GM12878 (cell line): ENCODE measurements at regions not wholly inside any gene's neighbourhood (a gene's known extent, or its start where the extent isn't known, plus 50 kb on each side); places are given as distances from the start of the nearest gene placed in this dataset.

Experiments
- ATAC-seq: fragments of 200-7000 bp; cut with Tn5 transposase; 3 replicates; pipeline ENCODE4 v1.9.1; 2020; ENCODE audit warnings: mild to moderate bottlenecking, moderate library complexity
- BruUV-seq: library from RNA; stranded (reverse); fragments of 400-500 nt; replicated peaks from 2 replicates; lab custom pipeline; 2021; lab: Mats Ljungman, UMichigan
- CTCF ChIA-PET: fragments of 300-600 bp; sonication (Branson Sonifier 250); formaldehyde crosslinking; extraction: SDS; loops from one replicate; lab custom pipeline; 2021; ENCODE audit warnings: inconsistent platforms; lab: Yijun Ruan, JAX
- POLR2A ChIA-PET: fragments of 350-600 bp; formaldehyde crosslinking; extraction: SDS; loops from one replicate; lab custom pipeline; 2021; ENCODE audit warnings: inconsistent platforms; lab: Charles Lee
- RAD21 ChIA-PET: fragments of 300-600 bp; sonication (Branson Sonifier 250); formaldehyde crosslinking; loops from one replicate; lab custom pipeline; 2023; ENCODE audit warnings: antibody characterized with exemption; ENCODE audit not compliant: unreplicated experiment; lab: Charles Lee
- SMC1A ChIA-PET: fragments of 300-600 bp; sonication (Branson Sonifier 250); formaldehyde crosslinking; loops from one replicate; lab custom pipeline; 2023; ENCODE audit not compliant: unreplicated experiment, uncharacterized antibody; lab: Charles Lee
- DNase-seq: peaks from one replicate; pipeline ENCODE4 v3.0.0-alpha.2; 2011; ENCODE audit warnings: low read depth, low spot score
- FAIRE-seq: peaks from 3 replicates; lab custom pipeline; 2011; peaks lifted over from hg19 to GRCh38; lab: Jason Lieb, UNC
- H2AFZ ChIP-seq: 2 replicates; pipeline ENCODE4 v1.6.0; 2011; ENCODE audit warnings: low read depth, low read length, control low read depth; ENCODE audit not compliant: control insufficient read depth
- H3K27ac ChIP-seq: 2 replicates; pipeline ENCODE4 v1.5.1; 2011; ENCODE audit warnings: control low read depth; ENCODE audit not compliant: control insufficient read depth, insufficient read depth
- H3K27me3 ChIP-seq, 2 experiments: replicated peaks in 1 of 2; 2 replicates each; pipeline versions ENCODE4 v1.6.0 to v1.6.1; 2011; ENCODE audit warnings: low read length in 1 of 2; ENCODE audit not compliant: control insufficient read depth in 2 of 2, insufficient read depth in 2 of 2
- H3K36me3 ChIP-seq, 2 experiments: 2 replicates each; pipeline ENCODE4 v1.5.1; 2011; ENCODE audit warnings: low read length in 1 of 2; ENCODE audit not compliant: control insufficient read depth in 2 of 2, insufficient read depth in 2 of 2
- H3K4me1 ChIP-seq: 2 replicates; pipeline ENCODE4 v1.6.1; 2011; ENCODE audit warnings: mild to moderate bottlenecking, low read length, moderate library complexity, mixed read lengths; ENCODE audit not compliant: control insufficient read depth, insufficient read depth
- H3K4me2 ChIP-seq: 2 replicates; pipeline ENCODE4 v1.6.0; 2011; ENCODE audit warnings: control low read depth; ENCODE audit not compliant: control insufficient read depth, insufficient read depth
- H3K4me3 ChIP-seq: fragments of 200-600 bp; sonication (generic); 2 replicates; pipeline ENCODE4 v1.5.1; 2016
- H3K79me2 ChIP-seq: 2 replicates; pipeline ENCODE4 v1.6.0; 2011; ENCODE audit warnings: low read length; ENCODE audit not compliant: control insufficient read depth, insufficient read depth
- H3K9ac ChIP-seq: 2 replicates; pipeline ENCODE4 v1.8.0; 2011; ENCODE audit warnings: low read length, control low read depth, mixed read lengths; ENCODE audit not compliant: control insufficient read depth, insufficient read depth
- H3K9me3 ChIP-seq: replicated peaks from 3 replicates; pipeline ENCODE4 v1.5.1; 2011; ENCODE audit warnings: mild to moderate bottlenecking, low read length; ENCODE audit not compliant: control insufficient read depth, insufficient read depth
- H4K20me1 ChIP-seq: 2 replicates; pipeline ENCODE4 v1.6.0; 2011; ENCODE audit not compliant: control insufficient read depth, insufficient read depth
- EZH2 ChIP-seq: IDR thresholded peaks from 2 replicates; pipeline ENCODE4 v1.6.1; 2012; ENCODE audit warnings: low read depth, mild to moderate bottlenecking, control low read depth, inconsistent platforms, low read length, borderline replicate concordance; ENCODE audit not compliant: control insufficient read depth
- IRF3 ChIP-seq: fragments of 450-650 bp; IDR thresholded peaks from 2 replicates; pipeline ENCODE4 v1.6.1; 2014; ENCODE audit warnings: mild to moderate bottlenecking
- NR2C1 ChIP-seq: fragments of 450-650 bp; IDR thresholded peaks from 2 replicates; pipeline ENCODE4 v1.6.1; 2017; ENCODE audit warnings: antibody characterized with exemption, mild to moderate bottlenecking, moderate library complexity
- NRF1 ChIP-seq: conservative IDR thresholded peaks from 2 replicates; pipeline ENCODE4 v1.6.1; 2011; ENCODE audit warnings: mild to moderate bottlenecking, low read depth, low read length, improper control_type of control experiment
- PAX5 ChIP-seq: IDR thresholded peaks from 2 replicates; pipeline ENCODE4 v1.6.1; 2011; ENCODE audit warnings: low read depth, low read length, borderline replicate concordance
- POU2F2 ChIP-seq: IDR thresholded peaks from 3 replicates; pipeline ENCODE4 v1.6.1; 2011; ENCODE audit warnings: low read depth, mild to moderate bottlenecking, low read length, borderline replicate concordance
- RUNX3 ChIP-seq: IDR thresholded peaks from 2 replicates; pipeline ENCODE4 v1.6.1; 2012; ENCODE audit warnings: low read length, inconsistent platforms
- SMAD1 ChIP-seq: fragments of 450-650 bp; IDR thresholded peaks from 2 replicates; pipeline ENCODE4 v1.6.1; 2018; ENCODE audit warnings: mild to moderate bottlenecking, low read depth; ENCODE audit not compliant: partially characterized antibody
- TCF12 ChIP-seq: IDR thresholded peaks from 2 replicates; pipeline ENCODE4 v1.6.1; 2011; ENCODE audit warnings: low read depth, mild to moderate bottlenecking, low read length
- ZNF384 ChIP-seq: IDR thresholded peaks from 2 replicates; pipeline ENCODE4 v1.6.1; 2012; ENCODE audit warnings: low read depth, mild to moderate bottlenecking, low read length, improper control_type of control experiment, borderline replicate concordance
- ZNF592 ChIP-seq: fragments of 450-650 bp; IDR thresholded peaks from 2 replicates; pipeline ENCODE4 v1.6.1; 2017; ENCODE audit warnings: mild to moderate bottlenecking, moderate library complexity
- ZSCAN29 ChIP-seq: fragments of 450-650 bp; IDR thresholded peaks from 2 replicates; pipeline ENCODE4 v1.6.1; 2017; ENCODE audit warnings: mild to moderate bottlenecking, moderate library complexity
- WGBS: methylation state at CpG from one replicate; pipeline ENCODE4 v1.1.6; 2016; ENCODE audit warnings: low lambda C conversion rate; ENCODE audit not compliant: insufficient replicate concordance, insufficient coverage; ENCODE audit errors: missing lambda C conversion rate; 5-methylcytosine and 5-hydroxymethylcytosine counted together
- in situ Hi-C: fragments of 300-500 bp; cut with MboI; formaldehyde crosslinking; loops from 9 replicates; pipeline ENCODE4 v1.14.3; 2018; ENCODE audit warnings: mixed read lengths
- intact Hi-C: fragments of 100-400 bp; cut with micrococcal nuclease; formaldehyde crosslinking; loops from one replicate; pipeline ENCODE4 v1.14.2; 2022; ENCODE audit not compliant: unreplicated experiment
- TF ChIP-seq, protein P1 (sequence below): fragments of 450-650 bp; IDR thresholded peaks from 2 replicates; pipeline ENCODE4 v1.6.1; 2017; ENCODE audit warnings: mild to moderate bottlenecking, moderate library complexity

DNA sequence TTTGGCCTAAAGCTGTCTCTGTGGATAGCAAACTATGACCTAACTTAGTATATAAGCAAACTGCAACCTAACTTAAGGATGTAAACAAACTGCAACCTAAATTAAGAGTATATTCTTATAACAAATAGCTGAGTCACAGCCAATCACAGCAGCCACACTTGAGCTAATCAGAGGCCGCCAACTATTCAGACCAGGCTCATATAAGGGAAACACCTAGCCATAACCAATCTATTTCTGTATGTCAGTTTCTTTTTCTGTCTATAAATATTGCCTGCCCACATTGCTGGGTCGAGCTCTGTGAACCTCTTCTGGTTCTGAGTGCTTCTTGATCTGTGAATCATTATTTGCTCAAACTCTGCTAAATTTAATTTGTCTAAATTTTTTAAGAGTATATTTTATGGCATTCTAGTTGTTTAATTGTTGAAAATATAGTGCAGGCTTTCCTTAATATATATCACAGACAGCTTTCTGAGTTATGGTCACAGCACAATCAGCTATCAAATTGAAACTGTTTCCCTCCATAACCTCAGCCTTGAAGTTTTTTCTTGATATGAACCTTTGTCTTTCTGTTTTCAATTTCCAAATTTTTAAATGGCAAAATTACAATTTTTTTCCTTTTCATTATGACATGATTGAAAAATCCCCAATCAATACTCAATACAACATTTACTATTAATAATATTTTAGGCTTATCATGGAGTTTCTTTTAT is 327.1 kb upstream of the NUDT12 start (continued):
- TF ChIP-seq ZNF384 (no peak), PAX5 (no peak), POU2F2 (no peak), IRF3 (no peak)

DNA sequence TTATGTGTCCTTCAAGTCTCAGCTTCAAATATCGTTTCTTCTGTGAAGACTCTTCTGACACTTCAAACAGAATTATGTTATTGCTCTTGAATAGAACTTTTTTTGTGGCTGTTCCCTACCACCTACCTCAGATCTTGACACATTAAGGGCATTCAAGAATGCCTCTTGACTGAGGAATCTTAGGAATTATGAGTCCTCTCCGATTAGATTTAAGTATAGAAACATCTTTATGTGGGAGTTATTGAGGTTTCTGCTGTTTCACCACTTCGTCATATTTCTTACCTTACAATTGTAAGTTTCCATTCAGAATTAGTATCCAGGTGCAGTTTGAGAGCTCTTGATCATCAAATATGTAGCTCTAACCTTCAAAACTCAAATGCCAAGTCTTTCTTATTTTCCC is 324.2 kb upstream of the NUDT12 start:
- WGBS: 25% methylated on average over 3 of the region's 3 CpGs
- POLR2A ChIA-PET: interaction anchor here (0.6 kb wide), 2 partner anchors 16 to 34 kb away, joined by 3 read pairs; no protein-coding TSS in a partner anchor
- no peaks in the 10 kb centered on the region for H3K4me1 ChIP-seq
- intact Hi-C loops: no loop called here
- no TSS peak for BruUV-seq
- H4K20me1 ChIP-seq: no peaks in the 10 kb centered on the region
- in situ Hi-C loops: no loop called here
- no peak overlapping the region for H3K27ac ChIP-seq
- H3K9ac ChIP-seq: no peak overlapping the region
- no peaks in the 10 kb centered on the region for H3K27me3 ChIP-seq
- CTCF ChIA-PET: interaction anchor here (0.6 to 1.6 kb wide), 5 partner anchors 18 to 78 kb away, joined by 3 to 5 read pairs (median 3); no protein-coding TSS in a partner anchor
- DNase-seq: no peak
- H2AFZ ChIP-seq: no peak overlapping the region
- H3K79me2 ChIP-seq: no peaks in the 10 kb centered on the region
- no peak for FAIRE-seq
- H3K9me3 ChIP-seq: no peaks in the 10 kb centered on the region
- ATAC-seq: no peak
- RAD21 ChIA-PET: interaction anchor here (1.1 to 4.8 kb wide), 2 partner anchors 31 to 51 kb away, joined by 3 to 53 read pairs; no protein-coding TSS in a partner anchor
- no peaks in the 10 kb centered on the region for H3K36me3 ChIP-seq
- H3K4me2 ChIP-seq: no peak overlapping the region
- no peak overlapping the region for H3K4me3 ChIP-seq
- SMC1A ChIA-PET: interaction anchor here (1.3 to 6.2 kb wide), 8 partner anchors 8 to 42 kb away, joined by 3 to 63 read pairs (median 6); no protein-coding TSS in a partner anchor
- TF ChIP-seq EZH2 (no peak), NRF1 (no peak), RUNX3 (no peak), ZSCAN29 (no peak), SMAD1 (no peak), NR2C1 (no peak), TCF12 (no peak), ZNF592 (no peak)
- TF ChIP-seq, protein P1, sequence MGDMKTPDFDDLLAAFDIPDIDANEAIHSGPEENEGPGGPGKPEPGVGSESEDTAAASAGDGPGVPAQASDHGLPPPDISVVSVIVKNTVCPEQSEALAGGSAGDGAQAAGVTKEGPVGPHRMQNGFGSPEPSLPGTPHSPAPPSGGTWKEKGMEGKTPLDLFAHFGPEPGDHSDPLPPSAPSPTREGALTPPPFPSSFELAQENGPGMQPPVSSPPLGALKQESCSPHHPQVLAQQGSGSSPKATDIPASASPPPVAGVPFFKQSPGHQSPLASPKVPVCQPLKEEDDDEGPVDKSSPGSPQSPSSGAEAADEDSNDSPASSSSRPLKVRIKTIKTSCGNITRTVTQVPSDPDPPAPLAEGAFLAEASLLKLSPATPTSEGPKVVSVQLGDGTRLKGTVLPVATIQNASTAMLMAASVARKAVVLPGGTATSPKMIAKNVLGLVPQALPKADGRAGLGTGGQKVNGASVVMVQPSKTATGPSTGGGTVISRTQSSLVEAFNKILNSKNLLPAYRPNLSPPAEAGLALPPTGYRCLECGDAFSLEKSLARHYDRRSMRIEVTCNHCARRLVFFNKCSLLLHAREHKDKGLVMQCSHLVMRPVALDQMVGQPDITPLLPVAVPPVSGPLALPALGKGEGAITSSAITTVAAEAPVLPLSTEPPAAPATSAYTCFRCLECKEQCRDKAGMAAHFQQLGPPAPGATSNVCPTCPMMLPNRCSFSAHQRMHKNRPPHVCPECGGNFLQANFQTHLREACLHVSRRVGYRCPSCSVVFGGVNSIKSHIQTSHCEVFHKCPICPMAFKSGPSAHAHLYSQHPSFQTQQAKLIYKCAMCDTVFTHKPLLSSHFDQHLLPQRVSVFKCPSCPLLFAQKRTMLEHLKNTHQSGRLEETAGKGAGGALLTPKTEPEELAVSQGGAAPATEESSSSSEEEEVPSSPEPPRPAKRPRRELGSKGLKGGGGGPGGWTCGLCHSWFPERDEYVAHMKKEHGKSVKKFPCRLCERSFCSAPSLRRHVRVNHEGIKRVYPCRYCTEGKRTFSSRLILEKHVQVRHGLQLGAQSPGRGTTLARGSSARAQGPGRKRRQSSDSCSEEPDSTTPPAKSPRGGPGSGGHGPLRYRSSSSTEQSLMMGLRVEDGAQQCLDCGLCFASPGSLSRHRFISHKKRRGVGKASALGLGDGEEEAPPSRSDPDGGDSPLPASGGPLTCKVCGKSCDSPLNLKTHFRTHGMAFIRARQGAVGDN: no peak
